ENCODE measurements at regions not wholly inside any gene's neighbourhood (a gene's known extent, or its start where the extent isn't known, plus 50 kb on each side); places are given as distances from the start of the nearest gene placed in this dataset.
"Not testable (repeated sequence)": the region's sequence is repeated elsewhere in the genome, so short reads cannot be mapped to it uniquely, and the experiment has no call there.

DNA sequence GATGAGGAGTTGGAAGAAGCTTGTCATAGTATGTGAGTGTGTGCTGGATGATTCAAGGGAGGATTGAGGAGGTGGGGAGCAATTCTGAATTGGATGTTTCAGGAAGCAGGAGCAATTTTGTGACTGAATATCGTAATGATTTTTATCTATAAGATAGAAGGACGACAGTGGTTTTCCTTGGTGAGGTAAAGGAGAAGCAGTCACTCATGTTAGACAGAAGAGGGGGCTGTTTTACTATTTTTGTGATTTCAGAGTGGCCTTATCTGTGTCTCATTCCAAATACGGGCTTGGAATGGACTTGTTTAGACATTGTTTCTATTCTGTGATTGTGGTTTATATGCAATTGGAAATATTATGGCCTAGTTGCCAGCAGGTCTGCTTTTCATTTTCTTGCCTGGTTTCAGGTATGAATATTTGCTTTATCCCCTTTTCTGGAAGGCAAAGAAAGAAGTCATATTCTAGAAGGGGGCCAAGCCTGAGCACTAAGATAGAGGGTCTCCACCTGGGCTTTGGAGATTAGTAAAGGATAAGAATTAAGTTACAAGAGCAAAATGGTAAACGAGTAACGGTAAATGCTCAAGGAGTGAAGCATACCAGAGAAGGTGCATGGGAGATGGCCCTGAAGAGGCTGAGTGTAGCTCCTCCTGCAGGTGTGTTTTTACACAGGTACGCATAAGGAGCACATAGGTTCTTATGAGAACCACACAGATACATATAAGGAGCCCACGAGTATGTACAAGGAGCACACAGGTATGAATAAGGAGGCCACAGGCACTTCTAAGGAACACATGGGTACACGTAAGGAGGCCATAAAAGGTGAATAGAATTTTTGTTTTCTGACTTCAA, 124.6 kb upstream of the KCNAB1 start:
- Mint-ChIP-seq H3K4me1 (no peaks in the 10 kb centered on the region), H3K27ac (no peak overlapping the region), H3K27me3 (no peaks in the 10 kb centered on the region), H3K36me3 (no peaks in the 10 kb centered on the region), H3K4me3 (no peak overlapping the region), H3K9me3 (peaks cover 4% of the 10 kb centered on the region)
- ATAC-seq (ENCODE audit: low read depth) (no peak), DNase-seq (ENCODE audit: low spot score in 2 of 2) (no peak)

DNA sequence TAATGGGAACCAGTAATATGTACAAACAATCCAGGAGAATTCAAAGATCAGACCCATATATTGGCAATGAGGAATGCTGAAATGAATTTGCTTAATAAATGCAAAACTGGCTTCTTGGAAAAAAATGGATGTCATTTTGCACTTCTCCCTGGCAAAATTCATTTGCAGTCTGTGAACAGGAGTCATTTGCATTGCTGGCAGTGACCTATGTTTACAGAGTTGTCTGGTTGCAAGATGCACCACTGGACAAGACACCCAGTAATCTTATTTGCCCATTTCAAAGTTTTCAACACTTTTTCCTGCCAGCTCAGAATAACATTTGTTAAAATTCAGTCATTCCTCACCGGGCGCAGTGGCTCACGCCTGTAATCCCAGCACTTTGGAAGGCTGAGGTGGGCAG, 123.5 kb upstream of the KCNAB1 start:
- H3K4me3 Mint-ChIP-seq = no peak overlapping the region
- no peak for DNase-seq (ENCODE audit: low spot score in 2 of 2)
- H3K9me3 Mint-ChIP-seq = peaks cover 4% of the 10 kb centered on the region
- no peak for ATAC-seq (ENCODE audit: low read depth)
- no peaks in the 10 kb centered on the region for H3K4me1 Mint-ChIP-seq
- H3K36me3 Mint-ChIP-seq = no peaks in the 10 kb centered on the region
- no peak overlapping the region for H3K27ac Mint-ChIP-seq
- H3K27me3 Mint-ChIP-seq = no peaks in the 10 kb centered on the region

DNA sequence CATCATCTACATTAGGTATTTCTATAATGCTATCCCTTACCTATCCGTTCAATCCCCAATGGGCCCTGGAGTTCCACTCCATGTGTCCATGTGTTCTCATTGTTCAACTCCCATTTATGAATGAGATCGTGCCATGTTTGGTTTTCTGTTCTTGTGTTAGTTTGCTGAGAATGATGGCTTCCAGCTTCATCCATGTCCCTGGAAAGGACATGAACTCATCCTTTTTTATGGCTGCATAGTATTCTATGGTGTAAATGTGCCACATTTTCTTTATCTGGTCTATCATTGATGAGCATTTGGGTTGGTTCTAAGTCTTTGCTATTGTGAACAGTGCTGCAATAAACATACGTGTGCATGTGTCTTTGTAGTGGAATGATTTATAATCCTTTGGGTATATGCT, 122.2 kb upstream of the KCNAB1 start:
- DNase-seq (ENCODE audit: low spot score in 2 of 2); H3K4me3 Mint-ChIP-seq; ATAC-seq (ENCODE audit: low read depth); H3K36me3 Mint-ChIP-seq; H3K9me3 Mint-ChIP-seq; H3K27ac Mint-ChIP-seq; H3K27me3 Mint-ChIP-seq; H3K4me1 Mint-ChIP-seq: not testable (repeated sequence)

DNA sequence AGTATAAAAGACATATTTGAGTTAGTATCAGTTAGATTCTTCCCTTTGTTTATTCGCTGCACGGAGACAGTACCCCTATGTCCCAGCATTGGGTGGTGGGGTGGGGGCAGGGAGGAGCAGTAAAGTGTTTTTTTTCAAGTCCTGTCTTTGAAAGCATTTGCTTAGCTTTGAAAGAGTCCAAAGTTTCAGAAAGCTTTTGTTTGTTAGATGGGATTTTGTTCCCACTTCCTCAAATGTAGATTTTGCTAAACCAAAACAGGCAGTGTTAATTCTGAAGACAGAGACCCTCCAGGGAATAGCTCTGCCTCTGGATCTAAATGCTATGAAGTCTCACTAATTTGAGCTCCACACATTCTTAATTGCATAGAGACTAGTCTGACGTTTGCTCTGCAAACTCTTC, 114.6 kb upstream of the KCNAB1 start:
- Mint-ChIP-seq H3K27me3 (peaks cover 14% of the 10 kb centered on the region), H3K27ac (no peak overlapping the region), H3K4me3 (no peak overlapping the region), H3K4me1 (no peaks in the 10 kb centered on the region), H3K9me3 (peaks cover 2% of the 10 kb centered on the region), H3K36me3 (no peaks in the 10 kb centered on the region)
- ATAC-seq (ENCODE audit: low read depth) = no peak
- DNase-seq (ENCODE audit: low spot score in 2 of 2) = no peak

DNA sequence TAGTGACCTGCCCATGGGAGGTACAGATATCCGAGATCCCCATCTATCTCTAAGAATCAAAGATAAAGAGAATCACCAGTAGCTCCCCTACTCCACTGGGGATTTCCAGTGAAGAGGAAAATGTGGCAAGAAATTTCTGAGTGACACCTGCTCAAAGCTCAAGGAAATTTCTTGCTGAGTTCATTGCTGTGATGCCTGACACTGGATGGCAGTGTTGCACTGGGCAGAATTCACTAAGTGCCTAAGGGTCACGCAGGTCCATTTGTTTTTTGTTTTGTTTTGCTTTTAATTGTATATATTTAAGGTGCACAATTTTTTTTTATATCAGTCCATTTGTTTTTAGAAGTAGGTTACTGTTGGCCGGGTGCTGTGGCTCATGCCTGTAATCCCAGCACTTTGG, 109.5 kb upstream of the KCNAB1 start:
- no peaks in the 10 kb centered on the region for H3K9me3 Mint-ChIP-seq
- H3K27ac Mint-ChIP-seq = no peak overlapping the region
- no peak overlapping the region for H3K4me3 Mint-ChIP-seq
- DNase-seq (ENCODE audit: low spot score in 2 of 2) = no peak
- no peaks in the 10 kb centered on the region for H3K36me3 Mint-ChIP-seq
- no peak for ATAC-seq (ENCODE audit: low read depth)
- H3K27me3 Mint-ChIP-seq = peaks cover 6% of the 10 kb centered on the region
- H3K4me1 Mint-ChIP-seq = no peaks in the 10 kb centered on the region

DNA sequence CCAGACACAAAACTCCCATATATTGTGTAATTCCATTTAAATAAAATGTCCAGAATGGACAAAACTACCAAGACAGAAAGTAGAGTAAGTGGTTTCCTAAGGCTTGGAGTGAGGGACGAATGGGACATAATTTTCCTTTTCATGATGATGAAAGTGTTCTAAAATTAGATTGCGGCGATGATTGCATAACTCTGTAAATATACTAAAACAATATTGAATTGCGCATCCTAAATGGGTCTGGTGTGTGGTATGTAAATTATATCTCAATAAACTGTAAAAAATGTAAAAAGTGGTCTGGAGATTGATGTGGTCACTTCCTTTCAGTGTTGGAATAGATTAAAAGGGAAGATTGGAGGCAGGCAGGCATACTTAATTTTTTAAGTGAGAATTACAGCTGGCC, 105.9 kb upstream of the KCNAB1 start:
- ATAC-seq (ENCODE audit: low read depth) (no peak), DNase-seq (ENCODE audit: low spot score in 2 of 2) (no peak)
- Mint-ChIP-seq H3K9me3 (no peaks in the 10 kb centered on the region), H3K36me3 (no peaks in the 10 kb centered on the region), H3K27me3 (no peaks in the 10 kb centered on the region), H3K4me3 (no peak overlapping the region), H3K27ac (no peak overlapping the region), H3K4me1 (no peaks in the 10 kb centered on the region)

DNA sequence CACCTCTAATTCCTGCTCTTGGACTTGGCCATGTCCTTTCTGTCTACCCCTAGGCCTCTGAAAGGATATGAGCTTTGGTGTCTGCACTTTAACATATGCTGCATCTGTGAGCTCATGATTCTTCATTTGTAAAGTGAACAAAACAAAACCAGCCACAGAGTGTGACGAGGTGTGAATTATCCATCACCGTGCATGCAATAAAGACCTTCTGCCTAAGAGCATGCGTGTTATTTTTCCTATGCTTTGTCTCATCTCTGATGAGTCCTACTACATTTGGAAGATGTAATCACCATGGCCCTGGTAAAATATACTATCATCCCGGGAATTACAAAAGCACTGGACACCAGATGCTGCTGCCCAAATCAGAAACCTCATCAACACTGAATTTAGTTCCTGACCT, 103.5 kb upstream of the KCNAB1 start:
- Mint-ChIP-seq H3K9me3 (no peaks in the 10 kb centered on the region), H3K4me3 (no peak overlapping the region), H3K4me1 (no peaks in the 10 kb centered on the region), H3K27me3 (peaks cover 2% of the 10 kb centered on the region), H3K27ac (no peak overlapping the region), H3K36me3 (no peaks in the 10 kb centered on the region)
- ATAC-seq (ENCODE audit: low read depth) (no peak), DNase-seq (ENCODE audit: low spot score in 2 of 2) (no peak)

DNA sequence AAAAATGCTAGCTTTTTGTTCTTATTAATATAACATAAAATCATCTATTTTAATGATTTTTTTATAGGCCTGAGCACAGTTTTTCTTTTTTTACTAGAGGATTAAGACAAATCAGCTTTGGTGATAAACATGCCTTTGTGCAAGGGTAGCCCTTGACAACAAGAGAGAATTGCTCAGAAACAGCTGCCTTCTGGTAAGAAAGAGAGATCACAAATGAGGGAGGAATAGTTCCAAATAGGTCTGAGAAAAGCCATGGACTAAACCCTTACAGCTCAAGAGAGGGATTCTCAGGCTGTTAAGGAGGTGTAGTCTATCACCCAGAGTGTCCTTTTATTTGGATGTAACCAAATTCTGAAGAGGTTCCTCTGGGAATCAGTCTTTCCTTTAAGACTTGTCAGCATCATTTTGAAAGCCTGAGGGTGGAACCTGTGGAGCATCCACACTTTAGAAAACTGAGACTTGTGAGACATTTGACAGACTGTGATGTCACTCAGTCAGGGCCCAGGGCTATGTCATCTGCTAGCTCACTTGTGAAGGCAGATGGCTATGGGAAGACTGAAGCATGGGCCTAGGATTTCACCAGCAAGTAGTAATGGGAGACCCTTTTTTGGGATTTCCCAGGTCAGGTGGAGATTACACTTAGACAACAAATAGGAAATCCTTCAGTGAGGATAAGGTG, 102.9 kb upstream of the KCNAB1 start:
- ATAC-seq (ENCODE audit: low read depth) = no peak
- Mint-ChIP-seq H3K9me3 (no peaks in the 10 kb centered on the region), H3K36me3 (no peaks in the 10 kb centered on the region), H3K4me3 (no peak overlapping the region), H3K27ac (no peak overlapping the region), H3K4me1 (no peaks in the 10 kb centered on the region), H3K27me3 (peaks cover 2% of the 10 kb centered on the region)
- no peak for DNase-seq (ENCODE audit: low spot score in 2 of 2)

DNA sequence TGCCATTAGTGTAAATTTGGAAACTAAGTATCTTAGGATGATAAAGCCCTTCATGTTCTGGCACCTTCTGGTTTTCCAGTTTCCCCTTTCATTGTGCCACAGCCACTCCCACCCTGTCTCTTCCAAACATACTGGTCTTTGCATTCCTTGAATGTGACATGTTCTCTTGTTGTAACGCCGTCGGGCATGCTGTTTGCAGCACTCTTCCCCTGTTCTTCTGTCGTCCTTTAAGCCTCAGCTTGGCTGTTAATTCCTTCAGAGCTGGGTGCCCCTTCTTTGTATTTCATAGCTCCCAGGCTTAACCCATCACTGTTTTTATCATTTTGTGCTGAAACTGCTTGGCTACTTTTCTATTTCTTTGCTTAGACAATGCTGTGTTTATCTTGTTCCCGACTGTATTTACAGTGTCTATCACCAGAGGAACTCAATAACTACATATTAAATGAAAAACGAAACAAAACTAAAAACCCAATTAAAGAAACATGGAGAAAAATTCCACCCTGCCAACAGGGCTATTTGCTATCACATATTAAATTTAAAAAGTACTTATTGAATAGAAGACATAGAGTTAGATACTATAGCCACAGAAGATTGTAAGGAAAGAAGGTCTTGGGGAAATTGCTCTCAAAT, 95.4 kb upstream of the KCNAB1 start:
- Mint-ChIP-seq H3K36me3 (no peaks in the 10 kb centered on the region), H3K27me3 (peaks cover 8% of the 10 kb centered on the region), H3K27ac (no peak overlapping the region), H3K9me3 (no peaks in the 10 kb centered on the region), H3K4me1 (no peaks in the 10 kb centered on the region), H3K4me3 (no peak overlapping the region)
- ATAC-seq (ENCODE audit: low read depth) (no peak), DNase-seq (ENCODE audit: low spot score in 2 of 2) (no peak)

DNA sequence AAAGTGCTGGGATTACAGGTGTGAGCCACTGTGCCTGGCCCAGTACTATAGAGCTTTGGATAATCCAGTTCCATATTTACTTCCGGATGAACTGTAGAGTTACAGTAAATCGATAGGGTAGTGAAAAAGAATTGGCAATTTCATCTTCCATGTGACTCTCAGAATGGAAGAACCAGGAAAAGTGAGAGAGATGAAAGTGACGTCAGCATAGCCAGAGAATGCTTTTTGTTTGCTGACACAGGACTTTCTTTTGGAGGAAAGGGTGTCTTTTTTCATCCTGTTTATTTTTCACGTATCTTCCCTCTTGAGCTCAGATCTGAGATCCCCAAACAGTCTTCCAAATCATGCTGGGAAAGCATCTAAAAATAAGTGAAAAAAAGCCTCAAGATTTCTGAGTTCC, 91.2 kb upstream of the KCNAB1 start:
- no peak overlapping the region for H3K27ac Mint-ChIP-seq

DNA sequence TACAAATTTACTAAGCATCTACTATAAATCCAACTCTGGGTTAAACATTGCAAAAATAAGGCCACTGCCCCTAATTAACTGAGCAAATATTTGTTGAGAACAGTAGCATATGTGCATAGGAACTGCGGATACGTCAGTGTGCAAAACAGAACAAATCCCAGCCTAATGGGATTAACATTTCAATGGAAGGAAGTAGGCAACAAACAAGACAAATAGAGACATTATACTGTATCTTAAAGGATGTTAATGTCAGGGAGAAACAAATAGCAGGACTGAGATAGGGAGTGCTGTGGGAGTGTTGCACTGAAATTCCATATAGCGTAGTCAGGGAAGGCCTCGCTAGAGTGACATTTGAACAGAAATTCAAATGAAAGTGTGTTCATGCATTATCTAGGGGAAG, 89.7 kb upstream of the KCNAB1 start:
- no peaks in the 10 kb centered on the region for H3K36me3 Mint-ChIP-seq
- peaks cover 5% of the 10 kb centered on the region for H3K9me3 Mint-ChIP-seq
- peaks cover 11% of the 10 kb centered on the region for H3K27me3 Mint-ChIP-seq
- no peak for ATAC-seq (ENCODE audit: low read depth)
- H3K4me3 Mint-ChIP-seq = no peak overlapping the region
- H3K4me1 Mint-ChIP-seq = peaks cover 4% of the 10 kb centered on the region
- DNase-seq (ENCODE audit: low spot score in 2 of 2) = no peak
- no peak overlapping the region for H3K27ac Mint-ChIP-seq

More for the DNA sequence above, 91.2 kb upstream of the KCNAB1 start:
- Mint-ChIP-seq H3K27me3 (peaks cover 13% of the 10 kb centered on the region), H3K4me1 (no peaks in the 10 kb centered on the region), H3K9me3 (peaks cover 2% of the 10 kb centered on the region), H3K4me3 (no peak overlapping the region), H3K36me3 (no peaks in the 10 kb centered on the region)
- DNase-seq (ENCODE audit: low spot score in 2 of 2) (no peak), ATAC-seq (ENCODE audit: low read depth) (no peak)

DNA sequence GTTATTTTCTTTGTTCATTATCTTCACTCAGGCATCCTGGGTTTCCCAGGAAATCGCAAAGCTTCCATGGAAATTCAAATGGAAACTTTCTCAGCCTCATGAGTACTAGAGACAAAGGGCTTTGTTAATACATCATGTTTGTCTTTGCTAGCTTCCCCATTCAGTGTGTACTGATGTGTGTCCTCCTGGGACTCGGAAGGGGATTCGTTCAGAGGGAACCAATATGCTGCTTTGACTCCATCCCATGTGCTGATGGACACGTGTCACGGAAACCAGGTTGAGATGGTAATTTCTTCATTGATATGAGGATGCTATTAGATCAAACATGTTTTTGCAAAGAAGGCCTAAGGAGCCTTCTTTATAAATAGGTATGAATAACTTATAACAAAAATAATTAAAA, 87.0 kb upstream of the KCNAB1 start:
- peaks cover 7% of the 10 kb centered on the region for H3K27me3 Mint-ChIP-seq
- peaks cover 4% of the 10 kb centered on the region for H3K4me1 Mint-ChIP-seq
- DNase-seq (ENCODE audit: low spot score in 2 of 2) = no peak
- no peak overlapping the region for H3K27ac Mint-ChIP-seq
- no peak overlapping the region for H3K4me3 Mint-ChIP-seq
- ATAC-seq (ENCODE audit: low read depth) = no peak
- peaks cover 5% of the 10 kb centered on the region for H3K9me3 Mint-ChIP-seq
- no peaks in the 10 kb centered on the region for H3K36me3 Mint-ChIP-seq

DNA sequence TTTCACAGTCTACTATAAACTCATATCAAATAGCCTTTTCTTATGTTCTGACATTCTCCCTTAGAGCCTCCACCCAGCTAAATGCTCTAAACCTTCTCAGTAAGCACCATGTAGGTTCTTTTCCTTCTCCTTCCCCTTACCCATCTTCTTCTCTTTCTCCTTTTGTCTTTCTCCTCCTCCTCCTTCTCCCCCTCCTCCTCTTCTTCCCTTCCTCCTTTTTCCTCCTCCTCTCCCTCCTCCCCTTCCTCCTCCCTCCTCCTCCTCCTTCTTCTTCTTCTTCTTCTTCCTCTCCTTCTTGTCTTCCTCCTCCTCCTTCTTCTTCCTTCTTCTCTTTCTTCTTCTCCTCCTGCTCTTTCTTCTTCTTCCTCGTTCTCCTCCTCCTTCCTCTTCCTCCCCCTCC, 85.2 kb upstream of the KCNAB1 start:
- ATAC-seq (ENCODE audit: low read depth) (no peak), DNase-seq (ENCODE audit: low spot score in 2 of 2) (no peak)
- Mint-ChIP-seq H3K27ac (no peak overlapping the region), H3K4me1 (peaks cover 4% of the 10 kb centered on the region), H3K36me3 (no peaks in the 10 kb centered on the region), H3K27me3 (peaks cover 7% of the 10 kb centered on the region), H3K9me3 (peaks cover 5% of the 10 kb centered on the region), H3K4me3 (no peak overlapping the region)

DNA sequence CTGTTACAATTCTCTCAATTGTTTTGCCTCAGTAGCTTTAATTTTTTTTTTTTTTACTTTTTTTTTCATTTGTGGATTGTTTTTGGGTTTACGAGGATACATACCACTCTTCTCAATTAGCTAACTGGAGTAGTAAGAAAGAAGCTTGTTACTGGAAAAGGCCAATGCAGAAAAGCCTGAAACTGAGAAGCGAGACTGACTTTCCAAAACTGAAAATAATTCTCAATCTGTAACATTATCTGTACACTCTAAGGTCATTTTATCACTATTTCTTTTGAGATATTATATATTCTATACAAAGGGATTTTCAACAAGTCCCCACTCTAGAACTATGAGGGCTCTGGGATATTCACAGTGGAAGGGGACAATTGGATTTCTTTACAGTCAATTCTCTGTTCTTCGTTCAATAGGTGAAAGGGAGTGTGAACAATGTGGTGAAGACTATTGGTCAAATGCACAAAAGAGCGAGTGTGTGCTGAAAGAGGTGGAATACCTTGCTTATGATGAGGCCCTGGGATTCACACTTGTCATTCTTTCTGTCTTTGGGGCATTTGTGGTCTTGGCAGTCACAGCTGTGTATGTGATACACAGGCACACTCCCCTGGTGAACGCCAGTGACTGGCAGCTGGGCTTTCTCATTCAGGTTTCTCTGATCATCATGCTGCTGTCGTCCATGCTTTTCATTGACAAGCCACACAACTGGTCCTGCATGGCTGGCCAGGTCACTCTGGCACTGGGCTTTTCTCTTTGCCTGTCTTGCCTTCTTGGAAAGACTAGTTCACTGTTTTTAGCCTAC, 83.9 kb upstream of the KCNAB1 start:
- Mint-ChIP-seq H3K27me3 (peaks cover 4% of the 10 kb centered on the region), H3K36me3 (no peaks in the 10 kb centered on the region), H3K27ac (no peak overlapping the region), H3K9me3 (peaks cover 5% of the 10 kb centered on the region), H3K4me3 (no peak overlapping the region), H3K4me1 (peaks cover 4% of the 10 kb centered on the region)
- DNase-seq (ENCODE audit: low spot score in 2 of 2) (no peak), ATAC-seq (ENCODE audit: low read depth) (no peak)
